LNCAP (cell line): ENCODE measurements at regions not wholly inside any gene's neighbourhood (a gene's known extent, or its start where the extent isn't known, plus 50 kb on each side); places are given as distances from the start of the nearest gene placed in this dataset.

Experiments
- TF ChIP-seq, protein P1 (sequence below): fragments of 450-650 bp; IDR thresholded peaks from 2 replicates; pipeline ENCODE4 v1.5.1; 2017; ENCODE audit warnings: mild to moderate bottlenecking

DNA sequence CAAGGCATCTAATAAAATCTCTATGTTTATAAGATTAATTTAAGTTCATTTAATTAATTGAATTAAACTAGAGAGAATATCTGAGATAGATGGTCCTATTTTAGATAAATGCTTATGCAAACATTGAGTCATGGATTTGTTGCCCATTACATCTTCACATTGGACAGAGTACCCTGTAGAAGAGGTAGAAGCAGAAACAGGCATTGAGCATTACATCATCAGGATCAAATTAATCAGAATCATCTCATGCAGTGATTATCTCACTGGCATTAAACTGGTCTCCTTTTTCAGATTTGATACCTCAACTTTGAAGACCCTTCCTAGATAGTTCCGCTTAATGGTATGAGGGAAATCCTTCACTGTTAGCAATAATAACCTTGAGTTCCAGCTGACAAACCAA, 469.6 kb upstream of the VRK2 start:
- TF ChIP-seq, protein P1, sequence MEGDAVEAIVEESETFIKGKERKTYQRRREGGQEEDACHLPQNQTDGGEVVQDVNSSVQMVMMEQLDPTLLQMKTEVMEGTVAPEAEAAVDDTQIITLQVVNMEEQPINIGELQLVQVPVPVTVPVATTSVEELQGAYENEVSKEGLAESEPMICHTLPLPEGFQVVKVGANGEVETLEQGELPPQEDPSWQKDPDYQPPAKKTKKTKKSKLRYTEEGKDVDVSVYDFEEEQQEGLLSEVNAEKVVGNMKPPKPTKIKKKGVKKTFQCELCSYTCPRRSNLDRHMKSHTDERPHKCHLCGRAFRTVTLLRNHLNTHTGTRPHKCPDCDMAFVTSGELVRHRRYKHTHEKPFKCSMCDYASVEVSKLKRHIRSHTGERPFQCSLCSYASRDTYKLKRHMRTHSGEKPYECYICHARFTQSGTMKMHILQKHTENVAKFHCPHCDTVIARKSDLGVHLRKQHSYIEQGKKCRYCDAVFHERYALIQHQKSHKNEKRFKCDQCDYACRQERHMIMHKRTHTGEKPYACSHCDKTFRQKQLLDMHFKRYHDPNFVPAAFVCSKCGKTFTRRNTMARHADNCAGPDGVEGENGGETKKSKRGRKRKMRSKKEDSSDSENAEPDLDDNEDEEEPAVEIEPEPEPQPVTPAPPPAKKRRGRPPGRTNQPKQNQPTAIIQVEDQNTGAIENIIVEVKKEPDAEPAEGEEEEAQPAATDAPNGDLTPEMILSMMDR = no peak

DNA sequence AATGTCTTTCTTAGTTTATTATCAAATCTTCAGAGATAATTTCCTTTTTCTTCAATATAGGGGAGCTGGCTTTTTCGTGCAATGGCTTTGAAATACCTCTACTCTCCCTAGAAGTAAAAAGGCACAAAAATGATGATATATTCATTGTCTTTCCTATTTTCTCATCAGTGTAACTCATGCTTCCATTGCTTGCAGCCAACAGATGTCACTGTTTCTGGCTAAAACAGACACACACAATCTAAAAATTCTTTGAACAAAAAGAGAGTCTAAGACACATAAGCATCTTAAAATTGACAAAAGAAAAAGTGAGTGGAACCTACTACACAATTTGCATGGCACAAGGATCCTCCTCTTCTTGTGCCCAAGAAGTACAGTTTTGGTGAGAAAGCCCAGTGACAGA, 448.7 kb upstream of the VRK2 start:
- TF ChIP-seq, protein P1 = no peak

DNA sequence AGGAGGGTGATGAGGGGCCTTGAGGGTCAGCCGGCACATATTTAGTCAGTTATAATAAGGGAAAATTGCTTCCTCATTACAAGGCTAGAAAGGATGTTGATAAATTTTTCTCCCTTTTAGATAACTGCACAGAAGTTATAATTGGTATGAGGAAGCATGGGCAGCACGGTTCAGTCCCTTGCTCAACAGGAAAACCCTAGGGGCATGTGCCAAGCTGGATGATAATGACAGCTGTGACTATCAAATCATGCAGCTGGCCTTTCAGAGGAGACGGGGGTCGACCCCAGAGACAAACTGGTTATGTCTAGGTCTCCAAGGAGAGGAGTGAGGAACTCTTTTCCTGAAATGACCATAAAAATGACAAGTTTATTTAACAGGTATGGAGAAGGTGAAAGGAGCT, 448.1 kb upstream of the VRK2 start:
- TF ChIP-seq, protein P1 = no peak

DNA sequence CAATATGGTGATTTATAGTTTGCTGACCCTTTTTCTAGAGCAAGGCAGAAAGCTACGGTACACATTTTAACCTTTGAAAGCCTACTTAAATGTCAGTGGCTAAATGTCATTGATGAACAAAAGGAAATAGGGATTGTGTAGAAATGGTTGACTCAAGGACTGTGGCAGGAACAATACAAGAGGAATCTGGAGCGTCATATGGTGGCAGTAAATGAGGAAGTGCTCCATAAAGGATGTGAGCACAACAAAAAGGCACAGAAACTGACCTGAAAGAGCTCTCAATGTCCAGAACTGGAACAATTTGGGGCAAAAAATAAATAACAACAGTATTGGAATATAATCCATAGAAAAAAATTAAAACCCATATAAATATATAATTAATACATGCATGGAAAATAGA, 443.9 kb upstream of the VRK2 start:
- TF ChIP-seq, protein P1 = no peak

DNA sequence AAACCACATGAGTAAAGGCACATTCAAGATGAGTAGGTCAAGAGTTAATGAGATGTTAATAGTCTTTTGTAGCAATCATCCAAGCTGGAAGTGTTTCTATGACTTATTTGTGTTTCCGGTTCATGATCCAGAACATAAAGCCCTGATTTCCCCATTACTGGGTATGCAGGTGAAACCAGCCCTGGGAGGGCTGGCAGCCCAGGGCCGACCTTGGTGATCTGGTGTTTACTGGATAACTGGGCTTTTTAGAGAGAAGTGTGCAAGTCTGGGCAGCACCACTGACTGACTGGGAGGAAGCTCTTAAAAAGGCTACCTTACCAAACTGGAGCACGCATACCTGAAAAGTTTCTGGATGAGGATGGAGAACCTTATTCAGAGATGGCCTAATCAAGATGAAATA, 431.6 kb upstream of the VRK2 start:
- TF ChIP-seq, protein P1 = no peak

DNA sequence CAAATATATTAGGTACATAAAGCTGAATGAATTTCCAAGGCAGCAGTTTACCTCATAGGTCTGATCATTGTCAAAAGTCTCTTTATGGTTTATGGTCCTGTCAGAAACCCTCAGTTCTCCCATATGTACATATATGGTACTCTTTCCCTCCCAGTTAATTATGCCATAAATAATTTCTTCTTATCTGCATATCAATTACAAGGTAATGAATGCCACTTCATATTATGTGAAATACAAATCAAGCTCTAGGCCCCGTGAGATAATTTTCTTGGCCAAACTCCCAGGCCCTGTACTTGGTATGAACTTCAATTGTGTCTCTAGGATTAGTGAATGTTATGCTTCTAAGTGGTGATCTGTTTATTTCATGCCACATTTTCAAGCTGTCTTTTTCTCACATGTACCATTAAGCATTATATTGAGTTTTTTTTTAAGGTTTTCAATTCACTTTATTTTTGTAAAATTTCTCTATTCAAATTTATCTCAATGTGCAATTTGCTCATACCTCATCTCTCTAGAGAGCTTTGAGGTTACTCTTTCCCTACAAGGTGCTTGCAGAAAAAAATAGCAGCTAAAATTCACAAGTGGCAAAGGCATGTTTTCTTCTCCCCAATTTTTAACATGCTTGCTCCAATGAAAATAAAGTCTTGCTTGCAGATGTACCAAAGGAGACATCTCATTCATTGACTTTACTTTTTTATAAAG, 430.6 kb upstream of the VRK2 start:
- TF ChIP-seq, protein P1 = no peak

DNA sequence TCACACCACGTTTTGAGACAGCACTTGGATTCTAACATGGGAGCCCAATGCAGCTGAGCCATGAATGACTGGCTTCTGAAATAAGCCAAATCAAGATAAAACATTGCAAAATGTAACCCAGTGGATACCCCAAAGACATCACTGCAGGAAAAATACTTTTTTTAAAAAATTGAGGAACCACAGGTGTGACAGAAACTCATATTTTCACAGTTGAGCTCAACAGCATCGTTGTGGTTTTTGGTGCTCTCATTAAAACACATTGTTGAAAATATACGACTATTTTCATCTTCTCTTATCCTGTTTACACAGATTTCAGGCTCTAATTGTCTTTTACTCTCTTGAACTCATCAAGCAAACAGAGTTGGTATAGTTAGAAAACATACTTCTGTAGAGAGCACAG, 429.3 kb upstream of the VRK2 start:
- TF ChIP-seq, protein P1 = no peak

DNA sequence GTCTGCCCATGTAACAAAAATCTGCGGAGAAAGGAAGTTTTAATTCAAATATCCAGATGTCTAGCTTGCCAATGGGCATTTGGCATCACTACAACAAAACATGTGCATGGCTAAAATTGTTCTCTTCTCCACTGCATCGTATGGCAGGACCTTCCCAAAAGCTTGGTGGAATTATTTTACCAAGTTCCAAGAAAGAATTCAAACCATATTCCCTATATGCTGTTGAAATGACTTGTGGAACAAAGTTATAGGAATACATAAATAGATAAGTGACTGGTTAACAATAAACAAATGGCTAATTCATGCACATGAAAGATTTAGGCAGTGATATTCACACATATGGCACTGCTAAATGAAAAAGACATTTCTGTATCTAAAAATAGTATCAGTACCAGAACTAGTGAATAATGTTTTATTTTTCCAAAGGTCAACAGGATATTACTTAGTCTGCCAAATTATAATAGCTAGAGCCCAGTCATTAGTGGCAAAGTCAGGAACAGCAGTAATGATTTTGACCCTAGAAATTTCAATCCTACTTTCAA, 425.4 kb upstream of the VRK2 start:
- TF ChIP-seq, protein P1 = no peak
